Mammary epithelial cell (primary cell): ENCODE measurements at regions not wholly inside any gene's neighbourhood (a gene's known extent, or its start where the extent isn't known, plus 50 kb on each side); places are given as distances from the start of the nearest gene placed in this dataset.

Experiments
- CTCF ChIP-seq, 2 donors: IDR thresholded peaks in 1 of 2; conservative IDR thresholded peaks in 1 of 2; 2 replicates each; pipeline ENCODE4 v1.5.1; 2011 to 2012; ENCODE audit warnings: inconsistent platforms in 2 of 2, low read length in 2 of 2, mild to moderate bottlenecking in 2 of 2, control low read depth in 1 of 2, low read depth in 1 of 2; ENCODE audit not compliant: insufficient read depth in 1 of 2; ENCODE audit errors: extremely low read depth in 1 of 2
- EZH2 ChIP-seq: IDR thresholded peaks from 2 replicates; pipeline ENCODE4 v1.6.1; 2012; ENCODE audit warnings: low read length, inconsistent platforms, borderline replicate concordance

GRCh38 chr15:26101443-26101842 is 238.3 kb upstream of the ATP10A start:
- TF ChIP-seq CTCF (conservative IDR thresholded peaks at IDR 0.05 in 1 of 2, IDR thresholded peaks at IDR 0.05 in 1 of 2; ENCODE audit: extremely low read depth in 1 of 2, insufficient read depth in 1 of 2, low read depth in 1 of 2, low read length in 2 of 2) (no peak), EZH2 (no peak)
